A172 (cell line): ENCODE measurements at regions not wholly inside any gene's neighbourhood (a gene's known extent, or its start where the extent isn't known, plus 50 kb on each side); places are given as distances from the start of the nearest gene placed in this dataset.
A peak's percentile ranks its signal among the peaks of the same experiment; 100 is the strongest.

ENCODE experiments used
- DNase-seq: peaks from one replicate; pipeline ENCODE4 v3.0.0-alpha.2; 2015; ENCODE audit warnings: low spot score

DNA sequence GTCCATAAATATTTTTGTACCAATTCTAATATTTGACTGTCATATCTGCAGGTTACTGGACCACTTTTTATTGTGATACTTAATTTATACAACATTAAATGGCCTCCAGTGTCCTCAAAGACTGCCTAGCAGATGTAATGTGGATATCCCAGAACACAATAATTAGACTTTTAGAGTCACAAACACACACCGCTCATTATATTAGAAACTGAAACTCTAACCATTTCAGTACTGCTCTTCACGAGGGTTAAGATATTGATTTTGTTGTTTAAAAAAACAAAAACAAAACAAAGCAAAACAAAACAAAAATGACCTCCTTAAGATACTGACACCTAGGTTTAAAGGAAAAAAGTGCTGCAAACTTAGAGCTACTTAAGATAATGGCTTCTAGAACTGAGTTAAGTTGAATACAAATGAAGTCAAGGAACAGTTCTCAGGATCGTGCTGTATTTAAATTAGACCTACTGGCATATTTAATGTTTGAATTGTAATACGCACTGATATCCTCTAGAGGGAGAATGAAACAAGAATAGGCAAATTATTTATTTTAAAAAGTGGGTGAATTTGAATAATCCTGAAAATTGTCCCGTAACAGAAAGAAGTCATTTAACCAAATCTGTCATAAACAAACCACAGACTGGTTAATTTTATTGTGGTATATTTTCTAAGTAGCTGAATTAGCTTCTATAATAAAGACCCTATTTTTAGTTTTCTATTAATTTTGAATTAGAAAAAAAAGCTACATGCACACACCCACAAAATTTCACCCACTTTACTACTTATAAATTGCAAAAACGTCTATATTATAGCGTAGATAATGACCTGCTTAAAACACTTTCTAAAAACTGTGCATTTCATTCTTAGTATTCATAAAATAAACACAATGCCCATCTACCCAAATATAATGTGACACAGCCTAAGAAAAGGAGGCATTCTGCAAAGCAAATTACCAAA, 395.2 kb upstream of the DCN start:
- DNase-seq: peak; percentile 21

DNA sequence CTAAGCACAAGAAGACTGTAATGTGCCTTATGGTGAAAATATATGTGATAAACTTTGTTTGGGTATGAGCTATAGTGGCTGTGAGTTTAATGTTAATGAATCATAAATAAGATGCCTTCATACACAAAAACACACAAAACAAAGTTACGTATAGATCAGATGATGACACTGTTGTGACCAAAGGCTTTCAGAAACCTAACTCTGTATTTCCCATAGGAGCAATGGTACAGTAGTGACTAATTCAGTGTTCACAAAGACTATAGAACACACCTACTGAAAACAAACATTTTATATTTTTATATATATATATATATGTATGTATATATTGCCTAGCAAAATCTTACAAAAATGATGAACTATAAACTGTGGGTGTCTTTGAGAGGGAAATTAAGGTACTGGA, 393.8 kb upstream of the DCN start:
- no peak for DNase-seq

DNA sequence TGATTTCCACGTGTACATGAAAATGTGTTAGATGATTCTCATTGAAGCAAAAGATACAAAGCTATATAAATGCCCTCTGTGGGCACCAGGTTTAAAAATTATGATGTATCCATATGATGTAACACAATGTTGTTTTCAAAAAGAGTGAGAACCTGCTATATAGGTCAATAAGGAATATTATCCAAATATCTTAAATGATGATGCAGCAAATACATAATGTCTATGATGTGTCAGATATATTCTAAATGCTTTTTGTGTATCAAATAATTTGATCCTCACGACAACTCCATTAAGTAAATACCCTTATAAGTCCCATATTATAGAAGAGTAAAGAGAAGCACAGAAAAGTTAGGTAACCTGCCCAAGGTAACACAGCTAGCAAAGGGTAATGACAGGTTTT, 393.0 kb upstream of the DCN start:
- no peak for DNase-seq

DNA sequence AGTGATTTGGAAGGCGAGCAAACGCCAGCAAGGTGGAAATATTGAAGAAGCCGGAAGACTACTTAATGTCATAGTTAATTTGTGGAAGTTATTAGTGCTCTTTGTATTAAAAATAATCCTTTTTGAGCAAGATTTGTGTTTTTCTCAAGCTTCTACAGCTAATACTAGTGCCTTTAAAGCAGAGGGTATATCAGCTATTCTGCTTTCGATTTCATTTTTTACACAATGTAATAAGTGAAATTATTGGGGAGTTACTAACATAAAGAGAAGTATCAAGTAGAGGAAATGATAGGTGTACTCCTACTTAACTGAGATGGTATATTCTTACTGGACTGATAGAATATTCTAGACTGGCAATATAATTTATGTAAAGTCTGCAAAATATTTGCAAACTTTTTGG, 392.4 kb upstream of the DCN start:
- no peak for DNase-seq

DNA sequence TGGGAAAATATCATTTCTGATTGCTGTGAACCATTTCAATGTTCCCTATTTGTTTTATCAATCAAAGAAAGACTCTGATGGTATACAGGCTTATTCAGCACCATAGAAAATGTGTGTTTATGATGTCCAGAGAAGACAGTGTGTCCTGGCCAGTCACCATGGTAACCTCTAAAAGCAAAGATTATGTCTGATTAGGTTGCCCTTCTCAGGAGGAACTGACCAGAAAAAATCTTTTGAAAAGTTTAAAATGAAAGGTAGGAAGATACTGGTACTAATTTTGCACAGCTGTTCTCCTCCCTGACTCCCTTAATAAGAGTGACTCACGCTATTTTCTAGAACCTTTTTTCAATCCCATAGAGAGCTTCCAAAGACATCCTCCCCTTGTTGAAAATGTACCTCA, 391.8 kb upstream of the DCN start:
- no peak for DNase-seq

DNA sequence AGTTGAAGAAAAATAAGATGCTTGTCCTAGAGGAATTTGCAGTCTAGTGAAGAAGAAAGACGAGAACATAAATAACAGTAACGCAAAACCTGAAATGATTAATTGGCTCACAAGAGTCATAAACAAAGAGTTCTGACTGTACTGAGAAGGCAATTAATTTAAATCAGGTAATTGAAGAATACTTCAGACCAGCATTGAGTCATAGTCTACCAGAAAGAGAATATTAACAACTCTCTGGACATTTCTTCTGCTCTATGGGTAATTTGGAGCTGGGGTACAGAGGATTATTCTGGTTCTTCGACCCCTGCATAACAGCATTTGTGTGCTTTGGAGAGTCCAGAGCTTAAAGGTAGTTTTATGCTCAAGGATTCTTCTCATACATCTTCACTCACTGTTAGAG, 390.3 kb upstream of the DCN start:
- DNase-seq: no peak

DNA sequence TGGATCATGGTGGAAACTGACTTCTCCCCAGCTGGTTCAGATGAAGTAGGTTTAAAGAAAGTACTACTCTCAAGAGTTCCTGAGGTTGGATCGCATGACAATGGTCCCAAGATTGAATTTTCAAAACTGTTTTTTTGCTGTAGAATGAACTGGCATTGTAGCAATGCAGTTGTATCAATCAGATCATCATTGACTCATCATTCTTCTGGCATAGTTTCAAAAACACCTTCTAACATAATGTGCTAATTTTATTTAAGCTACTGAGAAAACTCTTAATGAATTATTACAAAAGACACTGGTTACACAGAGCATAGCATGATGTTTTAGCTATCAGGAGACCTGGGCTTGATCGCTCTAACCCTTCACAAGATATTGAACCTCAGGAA, 384.5 kb upstream of the DCN start:
- no peak for DNase-seq

DNA sequence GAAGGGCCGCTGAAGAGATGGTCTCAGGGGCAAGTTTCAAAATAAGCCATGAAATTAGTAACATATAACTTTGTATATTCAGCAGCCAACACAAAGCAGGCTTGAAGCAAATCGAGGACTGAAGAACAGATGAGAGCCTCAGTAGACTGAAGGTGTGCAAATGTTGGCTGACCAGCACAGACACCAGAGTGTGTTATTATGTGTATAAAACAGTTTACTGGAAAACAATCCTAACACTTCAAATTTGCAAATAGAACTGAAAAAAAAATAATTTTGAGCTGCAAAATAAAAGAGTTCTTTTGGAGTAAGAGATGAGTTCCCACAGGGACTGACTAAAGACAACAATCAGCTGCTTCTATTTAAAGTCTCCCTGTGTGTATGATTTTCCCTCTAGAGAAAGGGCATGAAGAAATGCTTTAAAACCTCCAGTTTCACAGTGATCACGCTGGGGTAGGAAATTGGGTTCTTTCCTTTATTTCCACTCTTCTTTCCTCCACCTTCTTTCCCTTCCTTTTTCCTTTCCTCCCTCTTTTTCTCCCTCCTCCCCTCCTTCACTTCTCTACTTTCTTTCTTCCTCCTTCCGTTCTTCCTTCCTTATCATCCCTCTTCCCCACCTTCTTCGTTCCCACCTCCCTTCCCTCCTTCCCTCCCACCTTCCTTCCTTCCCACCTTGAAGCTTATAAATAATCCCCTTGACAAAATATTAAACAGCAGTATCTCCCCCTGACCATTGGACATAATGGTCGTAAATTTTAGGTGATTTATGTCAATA, 383.9 kb upstream of the DCN start:
- no peak for DNase-seq

DNA sequence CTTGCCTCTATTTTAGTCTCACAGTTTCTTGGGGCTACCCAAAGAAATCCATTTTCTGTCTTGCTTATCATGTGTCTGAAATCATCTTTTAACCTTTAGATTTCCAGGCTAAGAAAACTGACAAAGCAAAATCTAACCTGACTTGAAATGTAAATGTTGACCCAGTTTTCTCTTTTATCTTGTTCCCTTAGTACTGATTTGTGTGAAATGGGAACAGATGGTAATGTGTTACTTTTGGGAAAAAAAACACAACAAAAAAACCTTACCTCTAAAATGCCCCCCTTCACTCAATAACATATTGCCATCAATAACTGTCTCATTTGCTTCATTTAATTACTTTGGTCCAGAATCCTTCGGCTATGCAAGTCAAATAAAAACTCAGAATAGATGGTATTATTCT, 383.2 kb upstream of the DCN start:
- no peak for DNase-seq

DNA sequence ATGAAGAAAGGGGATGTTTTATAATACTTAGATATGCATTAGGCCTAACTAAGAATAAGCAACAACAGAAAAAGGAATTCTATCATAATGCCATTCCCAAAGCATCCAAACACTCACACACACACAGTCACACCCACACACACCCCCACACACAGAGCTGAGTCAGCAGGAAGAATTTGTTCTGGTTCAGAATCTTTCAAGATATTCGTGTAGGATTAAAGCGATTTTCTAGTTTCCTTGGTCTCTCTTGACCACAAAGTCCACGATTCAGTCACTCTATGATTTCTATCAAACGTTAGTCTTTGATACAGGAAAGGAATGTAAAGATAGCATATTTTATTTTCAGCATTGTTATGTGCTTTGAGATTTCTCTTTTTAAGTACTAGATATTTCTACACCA, 382.6 kb upstream of the DCN start:
- no peak for DNase-seq

DNA sequence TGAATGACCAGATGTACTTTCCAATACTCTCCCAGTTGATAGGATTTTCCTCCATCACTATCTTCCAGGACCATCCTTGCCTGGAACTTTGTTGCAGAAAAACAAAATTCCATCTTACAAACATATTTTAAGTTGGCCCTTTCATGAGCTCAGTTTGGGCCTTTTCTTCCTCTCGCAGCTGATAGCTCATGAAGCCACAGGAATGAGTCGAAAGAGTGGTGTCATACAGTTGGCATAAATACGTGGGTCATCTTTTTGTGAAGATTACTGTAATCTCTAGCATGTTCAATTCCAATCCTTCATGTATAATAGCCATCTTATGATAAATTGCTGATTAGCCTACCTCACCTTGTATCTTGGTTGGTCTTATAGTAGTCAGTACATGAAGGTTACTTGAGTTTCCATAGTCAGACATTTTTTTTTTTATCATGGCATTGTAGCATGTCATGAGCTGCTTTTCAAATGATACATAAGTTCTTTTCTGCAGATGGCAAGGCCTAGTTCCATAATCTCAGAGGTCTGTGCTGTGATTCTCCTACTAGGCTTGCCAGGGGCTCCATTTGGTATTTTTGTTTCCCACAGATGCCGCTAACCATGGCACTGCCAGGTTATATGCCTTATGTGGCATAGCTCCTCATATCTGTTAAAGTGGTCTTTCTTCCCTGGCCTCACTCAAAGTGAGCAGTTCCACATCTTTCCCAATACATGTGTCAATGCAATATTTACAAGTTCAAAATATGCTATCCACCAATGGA, 380.6 kb upstream of the DCN start:
- DNase-seq: no peak

DNA sequence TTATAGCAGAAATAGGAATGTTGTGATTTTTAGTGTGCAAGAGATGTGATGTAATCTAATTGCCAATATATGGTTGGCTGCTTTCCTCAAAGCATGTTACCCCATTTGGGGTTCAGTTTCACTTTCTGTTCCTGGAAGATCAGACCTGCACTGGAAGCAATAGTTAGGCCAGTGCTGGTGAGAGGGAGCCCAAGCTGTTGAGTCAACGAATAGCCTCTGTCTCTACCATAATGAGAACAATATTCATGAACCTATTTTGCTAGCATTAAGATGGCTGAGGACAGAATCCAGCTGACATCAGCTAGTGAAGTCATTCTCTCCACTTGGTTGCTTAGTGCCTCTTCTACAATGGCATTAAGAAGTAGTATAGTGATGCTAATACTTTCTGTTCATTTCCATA, 379.9 kb upstream of the DCN start:
- DNase-seq: no peak

DNA sequence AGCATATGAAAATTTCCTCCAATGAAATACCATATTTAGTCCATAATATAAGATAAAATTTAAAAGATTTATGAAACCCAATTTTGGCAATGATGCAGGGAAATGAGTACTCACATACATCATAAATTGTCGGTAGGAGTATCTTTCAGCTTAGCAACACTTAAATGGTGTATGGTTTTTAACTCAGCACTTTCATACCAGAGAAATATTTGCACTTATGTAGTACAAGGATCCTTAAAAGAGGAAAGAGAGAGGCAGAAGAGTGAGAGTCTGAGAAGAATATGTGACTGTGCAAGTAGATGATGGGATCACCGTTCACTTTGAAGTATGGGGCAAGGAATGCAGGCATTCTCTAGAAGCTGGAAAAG, 379.3 kb upstream of the DCN start:
- no peak for DNase-seq

DNA sequence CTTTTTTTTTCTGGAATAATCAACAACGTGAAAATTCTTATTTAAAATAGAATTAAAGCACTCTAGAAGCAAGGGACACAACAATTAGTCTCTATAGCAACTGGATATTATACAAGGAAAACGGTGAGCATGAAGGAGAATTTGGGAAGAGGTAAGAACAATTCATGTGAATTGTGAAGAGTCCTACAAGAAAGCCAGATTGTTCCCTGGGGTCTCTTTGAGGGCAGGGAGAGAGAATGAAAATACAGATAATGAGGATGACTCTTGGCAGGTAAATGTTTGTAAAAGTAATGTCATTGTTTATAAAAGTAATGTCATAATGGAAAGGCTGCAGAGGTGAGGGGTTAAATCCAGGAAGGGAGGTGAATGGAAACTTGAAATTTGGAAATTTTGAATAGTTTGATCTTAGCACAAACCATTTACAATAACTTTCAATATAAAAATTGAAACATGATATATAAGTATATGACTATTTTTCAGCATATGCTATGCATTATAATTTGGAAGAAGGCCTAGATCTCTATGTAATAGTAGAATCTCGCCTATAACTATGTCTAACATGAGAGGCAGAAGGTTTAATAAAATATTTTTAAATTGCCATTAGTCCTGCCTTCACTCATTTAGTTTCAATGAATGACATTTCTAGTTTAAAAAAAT, 378.8 kb upstream of the DCN start:
- no peak for DNase-seq

DNA sequence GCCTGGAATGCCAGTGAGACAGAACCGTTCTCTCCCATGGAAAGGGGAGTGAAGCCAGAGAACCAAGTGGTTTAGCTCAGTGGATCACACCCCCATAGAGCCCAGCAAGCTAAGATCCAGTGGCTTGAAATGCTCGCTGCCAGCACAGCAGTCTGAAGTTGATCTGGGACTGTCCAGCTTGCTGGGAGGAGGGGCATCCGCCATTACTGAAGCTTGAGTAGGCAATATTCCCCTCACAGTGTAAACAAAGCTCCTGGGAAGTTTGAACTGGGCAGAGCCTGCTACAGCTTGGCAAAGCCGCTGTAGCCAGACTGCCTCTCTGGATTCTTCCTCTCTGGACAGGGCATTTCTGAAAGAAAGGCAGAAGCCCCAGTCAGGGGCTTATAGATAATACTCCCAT, 374.3 kb upstream of the DCN start:
- no peak for DNase-seq

DNA sequence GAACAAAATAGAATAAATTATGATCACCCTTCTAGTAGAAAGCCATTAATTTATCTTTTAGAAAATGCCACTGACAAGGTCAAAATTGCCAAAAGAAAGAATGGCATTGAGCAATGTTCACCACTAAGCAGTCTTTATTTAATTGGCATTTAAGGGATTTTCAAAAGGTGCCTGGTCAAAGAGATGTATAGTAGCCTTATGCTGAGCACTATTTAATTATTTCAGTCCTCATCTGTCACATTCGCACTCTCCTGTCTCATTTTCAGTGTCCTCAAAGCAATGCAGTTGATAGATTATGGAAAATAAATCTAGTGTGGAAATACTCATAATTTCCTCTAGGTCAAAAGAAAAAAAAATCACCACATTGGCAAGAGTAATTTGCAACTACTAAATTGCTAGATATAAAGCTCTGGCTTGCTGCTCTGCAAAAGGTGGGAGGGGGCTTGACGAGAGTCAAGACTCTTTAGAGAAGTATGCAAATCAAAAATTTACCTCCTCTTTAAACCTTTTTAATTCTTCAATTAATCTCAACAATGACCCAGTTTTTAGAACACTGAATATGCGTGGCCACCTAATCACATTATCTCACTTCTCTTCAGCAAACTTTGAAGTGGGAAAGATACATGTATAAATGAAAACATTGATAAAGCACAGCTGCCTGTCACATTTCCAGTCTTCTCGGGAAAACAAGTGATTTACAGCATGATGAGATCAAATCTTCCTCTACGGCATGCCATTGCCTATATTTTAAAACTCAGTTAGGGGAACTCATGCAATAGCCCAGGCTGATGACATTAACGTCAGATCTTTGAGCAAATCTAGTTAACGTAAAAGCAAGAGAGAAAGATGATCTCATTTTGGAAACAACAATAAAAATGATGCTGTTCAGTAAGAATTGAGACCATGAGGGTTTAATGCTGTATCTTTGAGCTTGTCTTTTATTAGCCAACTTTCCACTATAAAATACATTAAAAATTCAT, 373.1 kb upstream of the DCN start:
- DNase-seq: no peak

DNA sequence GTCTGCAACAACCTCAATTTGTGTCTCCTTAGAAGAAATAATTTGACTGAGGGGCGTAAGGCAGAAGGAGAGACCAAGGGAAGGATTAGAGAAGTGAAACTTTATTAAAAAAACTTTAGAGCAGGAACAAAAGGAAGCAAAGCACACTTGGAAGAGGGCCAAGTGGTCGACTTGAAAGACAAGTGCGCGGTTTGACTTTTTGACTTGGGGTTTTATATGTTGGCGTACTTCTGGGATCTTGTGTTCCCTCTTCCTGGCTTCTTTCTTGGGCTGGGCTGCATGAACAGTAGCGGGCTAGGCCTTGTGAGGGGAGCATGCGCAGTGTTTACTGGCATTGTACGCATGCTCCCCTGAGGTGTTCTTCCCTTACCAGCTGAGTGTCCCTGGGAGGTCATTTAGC, 369.3 kb upstream of the DCN start:
- no peak for DNase-seq

DNA sequence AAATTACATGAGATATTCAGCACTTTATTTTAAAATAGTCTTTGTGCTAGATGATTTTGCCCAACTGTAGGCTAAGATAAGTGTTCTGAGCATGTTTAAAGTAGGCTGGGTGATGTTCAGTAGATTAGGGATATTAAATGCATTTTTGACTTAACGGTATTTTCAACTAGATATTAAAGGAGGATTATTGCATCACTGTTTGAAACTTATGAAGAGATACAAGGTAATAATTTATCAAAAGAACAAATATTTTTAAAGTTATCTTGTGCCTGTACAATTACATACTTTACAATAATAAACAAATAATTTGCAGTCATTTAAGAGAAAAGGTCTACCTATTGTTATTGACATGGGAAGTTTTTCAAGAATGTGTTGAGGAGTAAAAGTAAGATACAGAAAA, 368.6 kb upstream of the DCN start:
- no peak for DNase-seq

DNA sequence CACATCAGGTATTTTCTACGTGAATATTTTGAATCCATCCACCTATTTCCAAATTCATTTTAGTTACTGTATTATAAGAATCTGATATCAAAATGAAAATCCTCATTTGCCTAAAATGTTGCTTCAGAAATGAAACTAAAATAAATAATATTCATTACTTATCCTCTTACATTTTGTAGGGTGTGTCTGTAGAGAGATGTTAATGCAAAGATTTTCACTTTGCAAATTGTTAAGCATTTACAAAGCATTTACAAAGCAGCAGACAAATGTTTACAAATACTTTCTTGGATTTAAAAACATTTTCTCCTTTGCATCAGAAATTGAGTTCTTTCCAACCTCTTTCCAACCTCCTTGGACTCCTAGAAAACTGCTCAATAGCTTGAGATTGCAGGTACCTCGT, 360.0 kb upstream of the DCN start:
- DNase-seq: no peak

DNA sequence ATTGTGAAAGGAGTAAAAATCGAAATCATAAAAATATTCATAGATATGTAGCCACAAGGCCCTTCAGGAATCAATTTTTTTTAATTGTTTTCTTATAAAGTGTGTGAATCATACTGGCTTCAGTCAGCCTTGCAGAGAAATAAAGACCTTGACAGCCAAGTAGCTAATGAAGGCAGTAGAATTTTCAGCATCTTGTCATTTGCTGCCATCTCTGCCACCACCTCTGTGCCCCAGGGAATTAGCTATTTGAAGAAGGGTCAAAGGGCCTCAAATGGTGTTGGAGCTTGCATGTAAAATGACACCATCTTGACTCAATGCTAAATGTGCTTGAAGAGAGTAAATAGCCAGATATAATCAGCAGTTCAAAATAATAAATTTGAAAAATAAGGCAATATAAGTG, 359.4 kb upstream of the DCN start:
- no peak for DNase-seq

DNA sequence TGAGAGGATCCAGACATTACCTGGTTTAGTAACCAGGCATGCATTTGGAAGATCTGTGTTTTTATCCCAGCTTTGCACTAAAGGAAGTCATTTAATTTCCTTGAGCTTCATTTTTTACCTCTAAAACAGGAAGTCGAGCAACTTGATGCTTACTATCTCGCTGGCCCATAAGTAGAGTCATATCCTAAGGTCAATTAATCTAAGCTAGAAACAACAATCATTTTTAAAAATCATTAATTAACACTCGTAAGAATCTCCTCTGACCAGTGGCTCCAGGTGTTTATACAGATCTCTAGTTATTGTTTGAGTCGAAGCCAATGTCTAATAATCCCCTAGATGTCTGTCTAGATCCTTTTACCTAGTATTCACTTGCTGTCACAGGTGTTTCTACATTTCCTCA, 355.8 kb upstream of the DCN start:
- DNase-seq: no peak
